IPS DF 6.9 (cell line): ENCODE measurements at regions not wholly inside any gene's neighbourhood (a gene's known extent, or its start where the extent isn't known, plus 50 kb on each side); places are given as distances from the start of the nearest gene placed in this dataset.

Experiments
- DNase-seq: peaks from one replicate; pipeline ENCODE4 v3.0.0-alpha.2; 2013; ENCODE audit warnings: low read depth, low spot score
- H3K27ac ChIP-seq: one replicate; pipeline ENCODE4 v1.5.1; 2013; ENCODE audit warnings: low read length, control low read depth
- H3K27me3 ChIP-seq: 2 replicates; pipeline ENCODE4 v1.6.1; 2013; ENCODE audit warnings: mild to moderate bottlenecking, low read length; ENCODE audit not compliant: control insufficient read depth, insufficient read depth
- H3K36me3 ChIP-seq: 2 replicates; pipeline ENCODE4 v1.6.1; 2013; ENCODE audit warnings: low read length; ENCODE audit not compliant: control insufficient read depth, insufficient read depth
- H3K4me1 ChIP-seq: 2 replicates; pipeline ENCODE4 v1.6.1; 2013; ENCODE audit warnings: low read length; ENCODE audit not compliant: control insufficient read depth, insufficient read depth
- H3K4me3 ChIP-seq: 2 replicates; pipeline ENCODE4 v1.5.1; 2013; ENCODE audit warnings: mild to moderate bottlenecking, low read length
- H3K9me3 ChIP-seq: 2 replicates; pipeline ENCODE4 v1.6.1; 2013; ENCODE audit warnings: low read length, inconsistent platforms; ENCODE audit not compliant: control insufficient read depth, insufficient read depth
- WGBS: extraction: QIAGEN DNeasy Blood & Tissue Kit; methylation state at CpG from one replicate; pipeline ENCODE4 v1.1.7; 2013; ENCODE audit warnings: mixed read lengths, missing lambda C conversion rate; ENCODE audit not compliant: insufficient read length, insufficient coverage; 5-methylcytosine and 5-hydroxymethylcytosine counted together

- no peaks in the 10 kb centered on the region for H3K9me3 ChIP-seq
- DNase-seq = no peak
Observed at GRCh38 chr4:81557306-81557705, 85.6 kb upstream of the RASGEF1B start.

GRCh38 chr4:81555489-81555888 lies 83.8 kb upstream of the RASGEF1B start:
- WGBS = no CpG with 5 or more reads among the region's 3 CpGs
- no peak for DNase-seq
- Histone ChIP-seq H3K4me3 (no peak overlapping the region), H3K36me3 (no peaks in the 10 kb centered on the region), H3K27me3 (no peaks in the 10 kb centered on the region), H3K9me3 (no peaks in the 10 kb centered on the region), H3K4me1 (no peaks in the 10 kb centered on the region), H3K27ac (no peak overlapping the region)

More at GRCh38 chr4:81557306-81557705, 85.6 kb upstream of the RASGEF1B start:
- Histone ChIP-seq H3K36me3 (no peaks in the 10 kb centered on the region), H3K27me3 (no peaks in the 10 kb centered on the region), H3K4me1 (no peaks in the 10 kb centered on the region), H3K27ac (no peak overlapping the region), H3K4me3 (no peak overlapping the region)

GRCh38 chr4:81552086-81552485 lies 80.4 kb upstream of the RASGEF1B start:
- H3K36me3 ChIP-seq = no peaks in the 10 kb centered on the region
- H3K27ac ChIP-seq = no peak overlapping the region
- peaks cover 2% of the 10 kb centered on the region; the same call in 1 of the 2 replicates for H3K4me1 ChIP-seq
- no peaks in the 10 kb centered on the region for H3K27me3 ChIP-seq
- DNase-seq = no peak
- H3K4me3 ChIP-seq = no peak overlapping the region
- WGBS = no CpG with 5 or more reads among the region's 1 CpG
- H3K9me3 ChIP-seq = no peaks in the 10 kb centered on the region

GRCh38 chr4:81550388-81550859 lies 78.7 kb upstream of the RASGEF1B start:
- no CpG with 5 or more reads among the region's 5 CpGs for WGBS
- Histone ChIP-seq H3K9me3 (no peaks in the 10 kb centered on the region), H3K27me3 (no peaks in the 10 kb centered on the region), H3K36me3 (no peaks in the 10 kb centered on the region), H3K4me1 (peaks cover 2% of the 10 kb centered on the region; the same call in 1 of the 2 replicates), H3K4me3 (no peak overlapping the region), H3K27ac (no peak overlapping the region)
- DNase-seq = no peak

- no peak for DNase-seq
- WGBS = no CpG with 5 or more reads among the region's 7 CpGs
Observed at GRCh38 chr4:81549984-81550383, 78.3 kb upstream of the RASGEF1B start.

GRCh38 chr4:81546777-81547176 lies 75.1 kb upstream of the RASGEF1B start:
- no peak overlapping the region for H3K4me3 ChIP-seq
- H3K4me1 ChIP-seq = peaks cover 2% of the 10 kb centered on the region; the same call in 1 of the 2 replicates
- no peak overlapping the region for H3K27ac ChIP-seq
- no peak for DNase-seq
- H3K36me3 ChIP-seq = no peaks in the 10 kb centered on the region
- no peaks in the 10 kb centered on the region for H3K27me3 ChIP-seq
- H3K9me3 ChIP-seq = no peaks in the 10 kb centered on the region
- no CpG with 5 or more reads among the region's 2 CpGs for WGBS

More at GRCh38 chr4:81549984-81550383, 78.3 kb upstream of the RASGEF1B start:
- Histone ChIP-seq H3K4me3 (no peak overlapping the region), H3K4me1 (peaks cover 2% of the 10 kb centered on the region; the same call in 1 of the 2 replicates), H3K36me3 (no peaks in the 10 kb centered on the region), H3K9me3 (no peaks in the 10 kb centered on the region), H3K27ac (no peak overlapping the region), H3K27me3 (no peaks in the 10 kb centered on the region)

GRCh38 chr4:81541161-81541945 lies 69.6 kb upstream of the RASGEF1B start:
- no peak overlapping the region for H3K27ac ChIP-seq
- no peaks in the 10 kb centered on the region for H3K4me1 ChIP-seq
- no CpG with 5 or more reads among the region's 4 CpGs for WGBS
- H3K9me3 ChIP-seq = no peaks in the 10 kb centered on the region
- DNase-seq = no peak
- no peak overlapping the region for H3K4me3 ChIP-seq
- no peaks in the 10 kb centered on the region for H3K27me3 ChIP-seq
- H3K36me3 ChIP-seq = no peaks in the 10 kb centered on the region

GRCh38 chr4:81538716-81539427 lies 67.2 kb upstream of the RASGEF1B start:
- no peak for DNase-seq
- Histone ChIP-seq H3K27me3 (no peaks in the 10 kb centered on the region), H3K27ac (no peak overlapping the region), H3K4me1 (no peaks in the 10 kb centered on the region), H3K9me3 (no peaks in the 10 kb centered on the region), H3K4me3 (no peak overlapping the region), H3K36me3 (no peaks in the 10 kb centered on the region)
- WGBS = no CpG with 5 or more reads among the region's 6 CpGs

- H3K4me1 ChIP-seq = no peaks in the 10 kb centered on the region
- no CpG with 5 or more reads among the region's 2 CpGs for WGBS
- no peak for DNase-seq
- no peaks in the 10 kb centered on the region for H3K27me3 ChIP-seq
- no peak overlapping the region for H3K4me3 ChIP-seq
- no peak overlapping the region for H3K27ac ChIP-seq
- H3K9me3 ChIP-seq = no peaks in the 10 kb centered on the region
- no peaks in the 10 kb centered on the region for H3K36me3 ChIP-seq
Observed at GRCh38 chr4:81531410-81531809, 59.7 kb upstream of the RASGEF1B start.

GRCh38 chr4:81528979-81529378 lies 57.3 kb upstream of the RASGEF1B start:
- no peak for DNase-seq
- WGBS = no CpG with 5 or more reads among the region's 3 CpGs

More at GRCh38 chr4:81528979-81529378, 57.3 kb upstream of the RASGEF1B start:
- Histone ChIP-seq H3K27me3 (no peaks in the 10 kb centered on the region), H3K4me3 (no peak overlapping the region), H3K9me3 (no peaks in the 10 kb centered on the region), H3K4me1 (no peaks in the 10 kb centered on the region), H3K27ac (no peak overlapping the region), H3K36me3 (no peaks in the 10 kb centered on the region)
